ENCODE measurements at regions not wholly inside any gene's neighbourhood (a gene's known extent, or its start where the extent isn't known, plus 50 kb on each side); places are given as distances from the start of the nearest gene placed in this dataset.

DNA sequence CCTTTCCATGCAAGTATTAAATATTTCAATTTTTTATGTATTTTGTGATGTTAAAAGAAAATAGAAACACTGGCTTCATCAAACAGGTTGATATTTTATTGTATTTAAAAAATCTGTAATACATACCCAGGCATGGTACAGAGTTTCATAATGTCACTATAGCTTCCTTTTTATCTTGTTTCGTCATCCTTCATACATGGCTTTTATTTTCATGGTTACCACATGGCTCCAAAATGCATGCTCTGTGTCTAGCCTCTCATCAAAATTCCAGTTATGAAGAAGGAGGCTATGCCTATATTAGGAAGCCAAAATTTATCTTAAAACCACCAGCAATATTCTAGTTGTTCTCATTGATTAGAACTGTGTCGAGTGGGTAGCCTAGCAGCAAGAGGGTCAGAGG is 464.8 kb downstream of the BTG1 start:
- TF ChIP-seq EZH2phosphoT487 (conservative IDR thresholded peaks at IDR 0.05; ENCODE audit: low read length): no peak
- TF ChIP-seq, protein P1, sequence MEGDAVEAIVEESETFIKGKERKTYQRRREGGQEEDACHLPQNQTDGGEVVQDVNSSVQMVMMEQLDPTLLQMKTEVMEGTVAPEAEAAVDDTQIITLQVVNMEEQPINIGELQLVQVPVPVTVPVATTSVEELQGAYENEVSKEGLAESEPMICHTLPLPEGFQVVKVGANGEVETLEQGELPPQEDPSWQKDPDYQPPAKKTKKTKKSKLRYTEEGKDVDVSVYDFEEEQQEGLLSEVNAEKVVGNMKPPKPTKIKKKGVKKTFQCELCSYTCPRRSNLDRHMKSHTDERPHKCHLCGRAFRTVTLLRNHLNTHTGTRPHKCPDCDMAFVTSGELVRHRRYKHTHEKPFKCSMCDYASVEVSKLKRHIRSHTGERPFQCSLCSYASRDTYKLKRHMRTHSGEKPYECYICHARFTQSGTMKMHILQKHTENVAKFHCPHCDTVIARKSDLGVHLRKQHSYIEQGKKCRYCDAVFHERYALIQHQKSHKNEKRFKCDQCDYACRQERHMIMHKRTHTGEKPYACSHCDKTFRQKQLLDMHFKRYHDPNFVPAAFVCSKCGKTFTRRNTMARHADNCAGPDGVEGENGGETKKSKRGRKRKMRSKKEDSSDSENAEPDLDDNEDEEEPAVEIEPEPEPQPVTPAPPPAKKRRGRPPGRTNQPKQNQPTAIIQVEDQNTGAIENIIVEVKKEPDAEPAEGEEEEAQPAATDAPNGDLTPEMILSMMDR (IDR thresholded peaks at IDR 0.05; ENCODE audit: insufficient read depth, low read length, poor library complexity, severe bottlenecking): no peak
- Histone ChIP-seq H3K4me3 (ENCODE audit: insufficient read depth, low read length, poor library complexity, severe bottlenecking) (no peak overlapping the region), H3K27me3 (ENCODE audit: low read length) (no peaks in the 10 kb centered on the region), H3K79me2 (ENCODE audit: insufficient read depth, low read length) (no peaks in the 10 kb centered on the region), H3K9me2 (replicated peaks; ENCODE audit: insufficient read depth, low read length) (no peaks in the 10 kb centered on the region), H3F3A (ENCODE audit: insufficient read depth) (no peaks in the 10 kb centered on the region), H3K36me3 (ENCODE audit: low read length) (no peaks in the 10 kb centered on the region), H3K9me3 (ENCODE audit: insufficient read depth, low read length) (no peaks in the 10 kb centered on the region), H3K9ac (ENCODE audit: low read length) (no peak overlapping the region), H3K27ac (ENCODE audit: low read depth, low read length) (no peak overlapping the region), H2AFZ (ENCODE audit: low read depth, low read length, severe bottlenecking) (no peak overlapping the region), H3K4me2 (ENCODE audit: low read depth, low read length, poor library complexity, severe bottlenecking) (no peak overlapping the region), H4K20me1 (ENCODE audit: low read depth, low read length) (no peaks in the 10 kb centered on the region)

DNA sequence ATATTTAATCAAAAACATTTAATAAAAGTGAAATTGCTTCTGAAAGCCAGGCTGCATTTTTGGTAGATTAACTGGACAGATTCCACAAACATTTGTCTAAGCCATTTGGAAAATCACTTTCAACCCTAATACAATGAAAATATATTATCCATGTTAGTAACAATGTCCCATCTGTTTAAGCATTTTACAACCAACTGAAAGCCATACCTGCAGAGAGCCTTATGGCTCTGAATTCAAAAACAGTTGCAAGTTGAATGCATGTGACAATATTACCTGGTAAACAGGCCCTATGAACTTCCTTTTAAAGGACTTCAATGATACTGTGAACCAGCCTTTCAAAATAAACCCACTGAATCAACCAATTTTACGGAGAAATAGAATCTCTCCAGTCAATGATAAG is 468.1 kb downstream of the BTG1 start:
- H3K4me3 ChIP-seq (ENCODE audit: insufficient read depth, low read length, poor library complexity, severe bottlenecking): no peak overlapping the region
- H3F3A ChIP-seq (ENCODE audit: insufficient read depth): no peaks in the 10 kb centered on the region
- no peak overlapping the region for H3K4me2 ChIP-seq (ENCODE audit: low read depth, low read length, poor library complexity, severe bottlenecking)
- no peaks in the 10 kb centered on the region for H4K20me1 ChIP-seq (ENCODE audit: low read depth, low read length)
- H3K27me3 ChIP-seq (ENCODE audit: low read length): no peaks in the 10 kb centered on the region
- TF ChIP-seq, protein P1 (IDR thresholded peaks at IDR 0.05; ENCODE audit: insufficient read depth, low read length, poor library complexity, severe bottlenecking): no peak
- TF ChIP-seq EZH2phosphoT487 (conservative IDR thresholded peaks at IDR 0.05; ENCODE audit: low read length): no peak
- H3K9me3 ChIP-seq (ENCODE audit: insufficient read depth, low read length): no peaks in the 10 kb centered on the region
- no peaks in the 10 kb centered on the region for H3K36me3 ChIP-seq (ENCODE audit: low read length)
- no peaks in the 10 kb centered on the region for H3K79me2 ChIP-seq (ENCODE audit: insufficient read depth, low read length)
- H3K9me2 ChIP-seq (replicated peaks; ENCODE audit: insufficient read depth, low read length): no peaks in the 10 kb centered on the region
- H3K27ac ChIP-seq (ENCODE audit: low read depth, low read length): no peak overlapping the region
- H2AFZ ChIP-seq (ENCODE audit: low read depth, low read length, severe bottlenecking): no peak overlapping the region
- H3K9ac ChIP-seq (ENCODE audit: low read length): no peak overlapping the region

DNA sequence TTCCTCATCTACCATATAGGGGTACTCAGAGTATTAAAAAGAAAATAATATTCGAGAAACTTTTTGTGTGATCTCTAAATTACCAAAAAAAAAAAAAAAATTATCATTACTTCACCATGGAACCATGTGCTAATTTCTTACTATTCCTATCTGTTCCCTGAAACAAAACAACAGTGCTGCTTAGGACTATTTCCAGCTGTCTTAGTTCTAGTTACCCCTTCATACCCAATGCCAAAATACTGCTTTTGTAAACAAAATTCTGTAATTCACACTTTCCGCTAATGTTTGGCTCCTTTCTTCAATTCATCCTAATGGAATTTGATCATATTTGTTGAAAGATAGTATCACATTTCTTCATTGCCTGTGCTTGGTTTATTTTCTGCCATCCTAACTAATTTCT is 470.2 kb downstream of the BTG1 start:
- H2AFZ ChIP-seq (ENCODE audit: low read depth, low read length, severe bottlenecking): no peak overlapping the region
- no peak overlapping the region for H3K27ac ChIP-seq (ENCODE audit: low read depth, low read length)
- H3K36me3 ChIP-seq (ENCODE audit: low read length): no peaks in the 10 kb centered on the region
- no peak overlapping the region for H3K4me2 ChIP-seq (ENCODE audit: low read depth, low read length, poor library complexity, severe bottlenecking)
- no peaks in the 10 kb centered on the region for H3K9me3 ChIP-seq (ENCODE audit: insufficient read depth, low read length)
- no peak overlapping the region for H3K4me3 ChIP-seq (ENCODE audit: insufficient read depth, low read length, poor library complexity, severe bottlenecking)
- H3K9me2 ChIP-seq (replicated peaks; ENCODE audit: insufficient read depth, low read length): no peaks in the 10 kb centered on the region
- no peaks in the 10 kb centered on the region for H3F3A ChIP-seq (ENCODE audit: insufficient read depth)
- no peaks in the 10 kb centered on the region for H4K20me1 ChIP-seq (ENCODE audit: low read depth, low read length)
- H3K27me3 ChIP-seq (ENCODE audit: low read length): no peaks in the 10 kb centered on the region
- H3K79me2 ChIP-seq (ENCODE audit: insufficient read depth, low read length): no peaks in the 10 kb centered on the region
- H3K9ac ChIP-seq (ENCODE audit: low read length): no peak overlapping the region
- TF ChIP-seq EZH2phosphoT487 (conservative IDR thresholded peaks at IDR 0.05; ENCODE audit: low read length): no peak
- TF ChIP-seq, protein P1 (IDR thresholded peaks at IDR 0.05; ENCODE audit: insufficient read depth, low read length, poor library complexity, severe bottlenecking): no peak

Measured in SU-DHL-6 (cell line).